Ascending aorta (tissue), 2 donors: ENCODE measurements at regions not wholly inside any gene's neighbourhood (a gene's known extent, or its start where the extent isn't known, plus 50 kb on each side); places are given as distances from the start of the nearest gene placed in this dataset.

Experiments used
- DNase-seq, 2 donors: peaks; one replicate each; pipeline ENCODE4 v3.0.0-alpha.2; 2019; ENCODE audit warnings: low spot score in 2 of 2
- H3K27ac ChIP-seq, 2 donors: fragments of 200-600 bp; sonication (generic); one replicate each; pipeline ENCODE4 v1.5.1; 2016 to 2017; ENCODE audit warnings: mild to moderate bottlenecking in 1 of 2
- H3K27me3 ChIP-seq: fragments of 200-600 bp; sonication (generic); one replicate; pipeline ENCODE4 v1.5.1; 2017
- H3K36me3 ChIP-seq, 2 donors: fragments of 200-600 bp; sonication (generic); one replicate each; pipeline ENCODE4 v1.5.1; 2016
- H3K4me1 ChIP-seq, 2 donors: fragments of 200-600 bp; sonication (generic); one replicate each; pipeline ENCODE4 v1.5.1; 2016 to 2017; ENCODE audit warnings: mild to moderate bottlenecking in 1 of 2
- H3K4me3 ChIP-seq, 2 donors: fragments of 200-600 bp; sonication (generic); one replicate each; pipeline ENCODE4 v1.5.1; 2016 to 2017; ENCODE audit warnings: mild to moderate bottlenecking in 1 of 2
- H3K9me3 ChIP-seq, 2 donors: fragments of 200-600 bp; sonication (generic); one replicate each; pipeline ENCODE4 v1.5.1; 2016
- intact Hi-C: fragments of 100-400 bp; cut with DNase I; formaldehyde crosslinking; loops from one replicate; pipeline ENCODE4 v1.15.1; 2023
- TF ChIP-seq, protein P1 (sequence below), 3 experiments: fragments of 200-600 bp in 2 of 3; fragments of 450-650 bp in 1 of 3; sonication (generic) in 2 of 3; IDR thresholded peaks; one replicate each; pipeline ENCODE4 v1.5.1; 2016 to 2019; ENCODE audit warnings: antibody characterized with exemption in 3 of 3, mild to moderate bottlenecking in 1 of 3, moderate library complexity in 1 of 3

- Histone ChIP-seq H3K36me3 (no peaks in the 10 kb centered on the region), H3K27ac (no peak overlapping the region), H3K4me3 (no peak overlapping the region), H3K27me3 (no peaks in the 10 kb centered on the region), H3K9me3 (no peaks in the 10 kb centered on the region), H3K4me1 (no peaks in the 10 kb centered on the region)
- intact Hi-C loops = no loop called here
- TF ChIP-seq, protein P1, sequence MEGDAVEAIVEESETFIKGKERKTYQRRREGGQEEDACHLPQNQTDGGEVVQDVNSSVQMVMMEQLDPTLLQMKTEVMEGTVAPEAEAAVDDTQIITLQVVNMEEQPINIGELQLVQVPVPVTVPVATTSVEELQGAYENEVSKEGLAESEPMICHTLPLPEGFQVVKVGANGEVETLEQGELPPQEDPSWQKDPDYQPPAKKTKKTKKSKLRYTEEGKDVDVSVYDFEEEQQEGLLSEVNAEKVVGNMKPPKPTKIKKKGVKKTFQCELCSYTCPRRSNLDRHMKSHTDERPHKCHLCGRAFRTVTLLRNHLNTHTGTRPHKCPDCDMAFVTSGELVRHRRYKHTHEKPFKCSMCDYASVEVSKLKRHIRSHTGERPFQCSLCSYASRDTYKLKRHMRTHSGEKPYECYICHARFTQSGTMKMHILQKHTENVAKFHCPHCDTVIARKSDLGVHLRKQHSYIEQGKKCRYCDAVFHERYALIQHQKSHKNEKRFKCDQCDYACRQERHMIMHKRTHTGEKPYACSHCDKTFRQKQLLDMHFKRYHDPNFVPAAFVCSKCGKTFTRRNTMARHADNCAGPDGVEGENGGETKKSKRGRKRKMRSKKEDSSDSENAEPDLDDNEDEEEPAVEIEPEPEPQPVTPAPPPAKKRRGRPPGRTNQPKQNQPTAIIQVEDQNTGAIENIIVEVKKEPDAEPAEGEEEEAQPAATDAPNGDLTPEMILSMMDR (IDR thresholded peaks at IDR 0.05) = no peak
- DNase-seq = no peak
These were observed 287.1 kb upstream of the SRRM4 start for GRCh38 chr12:118694128-118694775.

GRCh38 chr12:118704527-118705241 is 276.7 kb upstream of the SRRM4 start:
- Histone ChIP-seq H3K27me3 (no peaks in the 10 kb centered on the region), H3K9me3 (no peaks in the 10 kb centered on the region), H3K27ac (no peak overlapping the region), H3K4me1 (no peaks in the 10 kb centered on the region), H3K36me3 (no peaks in the 10 kb centered on the region), H3K4me3 (no peak overlapping the region)
- TF ChIP-seq, protein P1 (IDR thresholded peaks at IDR 0.05) = no peak
- no peak for DNase-seq
- intact Hi-C loops = no loop called here

- DNase-seq = no peak
- no peaks in the 10 kb centered on the region for H3K27me3 ChIP-seq
- TF ChIP-seq, protein P1 (IDR thresholded peaks at IDR 0.05) = no peak
- intact Hi-C loops = no loop called here
- H3K9me3 ChIP-seq = no peaks in the 10 kb centered on the region
- no peaks in the 10 kb centered on the region for H3K36me3 ChIP-seq
- H3K4me3 ChIP-seq = no peak overlapping the region
- no peaks in the 10 kb centered on the region for H3K4me1 ChIP-seq
- H3K27ac ChIP-seq = no peak overlapping the region
These were observed 274.9 kb upstream of the SRRM4 start for GRCh38 chr12:118706437-118706836.

- Histone ChIP-seq H3K4me3 (no peak overlapping the region), H3K9me3 (no peaks in the 10 kb centered on the region), H3K4me1 (no peaks in the 10 kb centered on the region), H3K36me3 (no peaks in the 10 kb centered on the region), H3K27me3 (no peaks in the 10 kb centered on the region), H3K27ac (no peak overlapping the region)
- no peak for DNase-seq
- TF ChIP-seq, protein P1 (IDR thresholded peaks at IDR 0.05) = no peak
- intact Hi-C loops = no loop called here
These were observed 271.4 kb upstream of the SRRM4 start for GRCh38 chr12:118709946-118710345.

DNA sequence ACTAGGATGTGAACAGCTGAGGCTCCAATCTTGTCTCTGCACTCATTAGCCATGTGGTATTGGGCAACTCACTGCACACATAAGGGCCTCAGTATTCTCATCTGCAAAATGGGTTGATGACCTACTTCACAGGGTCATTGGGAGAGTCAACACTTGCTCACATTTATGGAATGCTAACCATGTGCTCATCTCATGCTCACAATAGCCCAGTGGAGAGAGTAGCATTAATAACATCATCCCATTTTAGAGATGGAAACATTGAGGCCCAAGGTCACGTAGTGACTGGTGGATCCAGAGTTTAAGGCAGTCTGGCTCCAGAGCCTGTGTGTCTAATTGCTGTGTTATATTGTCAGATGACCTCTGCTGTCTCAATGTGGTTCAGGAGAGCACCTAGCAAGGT is 270.2 kb upstream of the SRRM4 start:
- Histone ChIP-seq H3K9me3 (no peaks in the 10 kb centered on the region), H3K4me1 (no peaks in the 10 kb centered on the region), H3K36me3 (no peaks in the 10 kb centered on the region), H3K4me3 (no peak overlapping the region), H3K27me3 (no peaks in the 10 kb centered on the region), H3K27ac (no peak overlapping the region)
- TF ChIP-seq, protein P1 (IDR thresholded peaks at IDR 0.05) = no peak
- DNase-seq = no peak
- intact Hi-C loops = no loop called here
